H1 (cell line): ENCODE measurements at regions not wholly inside any gene's neighbourhood (a gene's known extent, or its start where the extent isn't known, plus 50 kb on each side); places are given as distances from the start of the nearest gene placed in this dataset.

ENCODE experiments used
- ATF2 ChIP-seq: IDR thresholded peaks from 2 replicates; pipeline ENCODE4 v1.6.1; 2012; ENCODE audit warnings: low read length, inconsistent platforms
- CTCF ChIP-seq, 3 experiments: IDR thresholded peaks; 1 replicate in 2 of 3; 2 replicates in 1 of 3; pipeline versions ENCODE4 v1.5.1 to v1.6.1; 2011; ENCODE audit warnings: low read length in 3 of 3, mild to moderate bottlenecking in 3 of 3, inconsistent platforms in 2 of 3, low read depth in 1 of 3, moderate library complexity in 1 of 3; ENCODE audit not compliant: insufficient read depth in 1 of 3; ENCODE audit errors: control extremely low read depth in 1 of 3

- no peak for TF ChIP-seq CTCF (IDR thresholded peaks at IDR 0.05; ENCODE audit: control extremely low read depth in 1 of 3, insufficient read depth in 1 of 3, low read depth in 1 of 3, low read length in 3 of 3)
- no peak for TF ChIP-seq ATF2
Observed at GRCh38 chr4:181966104-181966551, 277.1 kb upstream of the TENM3 start.
